ENCODE measurements at regions not wholly inside any gene's neighbourhood (a gene's known extent, or its start where the extent isn't known, plus 50 kb on each side); places are given as distances from the start of the nearest gene placed in this dataset.

- Mint-ChIP-seq H3K4me3 (no peak overlapping the region), H3K27ac (no peak overlapping the region), H3K4me1 (no peaks in the 10 kb centered on the region), H3K36me3 (no peaks in the 10 kb centered on the region), H3K27me3 (peaks cover 4% of the 10 kb centered on the region), H3K9me3 (no peaks in the 10 kb centered on the region)
- POLR2A ChIA-PET: no interaction called here
- ATAC-seq (ENCODE audit: low read depth): no peak
- no peak for DNase-seq
Observed at GRCh38 chr1:184247671-184248070, 139.2 kb upstream of the C1orf21 start.

- POLR2A ChIA-PET: no interaction called here
- H3K9me3 Mint-ChIP-seq: no peaks in the 10 kb centered on the region
- no peak overlapping the region for H3K27ac Mint-ChIP-seq
- H3K27me3 Mint-ChIP-seq: peaks cover 8% of the 10 kb centered on the region
- ATAC-seq (ENCODE audit: low read depth) (no peak), DNase-seq (no peak)
- no peaks in the 10 kb centered on the region for H3K36me3 Mint-ChIP-seq
- no peaks in the 10 kb centered on the region for H3K4me1 Mint-ChIP-seq
- H3K4me3 Mint-ChIP-seq: no peak overlapping the region
Observed at GRCh38 chr1:184253921-184254320, 132.9 kb upstream of the C1orf21 start.

- ATAC-seq (ENCODE audit: low read depth) (no peak), DNase-seq (no peak)
- H3K27me3 Mint-ChIP-seq: peaks cover 5% of the 10 kb centered on the region
- H3K27ac Mint-ChIP-seq: no peak overlapping the region
- no peaks in the 10 kb centered on the region for H3K36me3 Mint-ChIP-seq
- POLR2A ChIA-PET: no interaction called here
- no peaks in the 10 kb centered on the region for H3K9me3 Mint-ChIP-seq
- H3K4me1 Mint-ChIP-seq: no peaks in the 10 kb centered on the region
- H3K4me3 Mint-ChIP-seq: no peak overlapping the region
Observed at GRCh38 chr1:184254849-184255248, 132.0 kb upstream of the C1orf21 start.

- DNase-seq (no peak), ATAC-seq (ENCODE audit: low read depth) (no peak)
- Mint-ChIP-seq H3K27ac (no peak overlapping the region), H3K9me3 (no peaks in the 10 kb centered on the region), H3K27me3 (peaks cover 5% of the 10 kb centered on the region), H3K4me1 (no peaks in the 10 kb centered on the region), H3K36me3 (no peaks in the 10 kb centered on the region), H3K4me3 (no peak overlapping the region)
- POLR2A ChIA-PET: no interaction called here
Observed at GRCh38 chr1:184255560-184255959, 131.3 kb upstream of the C1orf21 start.

- Mint-ChIP-seq H3K27me3 (peaks cover 5% of the 10 kb centered on the region), H3K36me3 (no peaks in the 10 kb centered on the region), H3K9me3 (no peaks in the 10 kb centered on the region), H3K4me1 (no peaks in the 10 kb centered on the region), H3K4me3 (no peak overlapping the region), H3K27ac (no peak overlapping the region)
- POLR2A ChIA-PET: no interaction called here
- no peak for DNase-seq
- ATAC-seq (ENCODE audit: low read depth): no peak
Observed at GRCh38 chr1:184257873-184258272, 129.0 kb upstream of the C1orf21 start.

GRCh38 chr1:184258525-184258924 is 128.3 kb upstream of the C1orf21 start:
- H3K9me3 Mint-ChIP-seq: no peaks in the 10 kb centered on the region
- no peak overlapping the region for H3K4me3 Mint-ChIP-seq
- H3K27ac Mint-ChIP-seq: no peak overlapping the region
- ATAC-seq (ENCODE audit: low read depth): no peak
- H3K27me3 Mint-ChIP-seq: peaks cover 5% of the 10 kb centered on the region
- no peaks in the 10 kb centered on the region for H3K4me1 Mint-ChIP-seq
- H3K36me3 Mint-ChIP-seq: no peaks in the 10 kb centered on the region
- DNase-seq: no peak
- POLR2A ChIA-PET: no interaction called here

GRCh38 chr1:184260382-184260781 is 126.4 kb upstream of the C1orf21 start:
- H3K27me3 Mint-ChIP-seq: peaks cover 5% of the 10 kb centered on the region

GRCh38 chr1:184262109-184262508 is 124.7 kb upstream of the C1orf21 start:
- H3K9me3 Mint-ChIP-seq: no peaks in the 10 kb centered on the region
- no peaks in the 10 kb centered on the region for H3K36me3 Mint-ChIP-seq
- DNase-seq (no peak), ATAC-seq (ENCODE audit: low read depth) (no peak)
- H3K4me1 Mint-ChIP-seq: no peaks in the 10 kb centered on the region
- H3K27ac Mint-ChIP-seq: no peak overlapping the region
- POLR2A ChIA-PET: no interaction called here
- no peak overlapping the region for H3K4me3 Mint-ChIP-seq
- H3K27me3 Mint-ChIP-seq: peaks cover 1% of the 10 kb centered on the region

More at GRCh38 chr1:184260382-184260781, 126.4 kb upstream of the C1orf21 start:
- Mint-ChIP-seq H3K4me1 (no peaks in the 10 kb centered on the region), H3K4me3 (no peak overlapping the region), H3K36me3 (no peaks in the 10 kb centered on the region), H3K27ac (no peak overlapping the region), H3K9me3 (no peaks in the 10 kb centered on the region)
- ATAC-seq (ENCODE audit: low read depth): no peak
- POLR2A ChIA-PET: no interaction called here
- no peak for DNase-seq

- Mint-ChIP-seq H3K4me1 (no peaks in the 10 kb centered on the region), H3K36me3 (no peaks in the 10 kb centered on the region), H3K27ac (no peak overlapping the region), H3K4me3 (no peak overlapping the region), H3K27me3 (peaks cover 1% of the 10 kb centered on the region), H3K9me3 (no peaks in the 10 kb centered on the region)
- no peak for DNase-seq
- no peak for ATAC-seq (ENCODE audit: low read depth)
- POLR2A ChIA-PET: no interaction called here
Observed at GRCh38 chr1:184267747-184268146, 119.1 kb upstream of the C1orf21 start.

GRCh38 chr1:184270556-184270955 is 116.3 kb upstream of the C1orf21 start:
- no peaks in the 10 kb centered on the region for H3K27me3 Mint-ChIP-seq
- no peak for ATAC-seq (ENCODE audit: low read depth)
- H3K4me3 Mint-ChIP-seq: no peak overlapping the region
- DNase-seq: no peak
- no peaks in the 10 kb centered on the region for H3K4me1 Mint-ChIP-seq
- H3K9me3 Mint-ChIP-seq: no peaks in the 10 kb centered on the region
- POLR2A ChIA-PET: no interaction called here
- no peak overlapping the region for H3K27ac Mint-ChIP-seq
- no peaks in the 10 kb centered on the region for H3K36me3 Mint-ChIP-seq

GRCh38 chr1:184272175-184272866 is 114.5 kb upstream of the C1orf21 start:
- no peak for DNase-seq
- Mint-ChIP-seq H3K27ac (no peak overlapping the region), H3K36me3 (no peaks in the 10 kb centered on the region), H3K4me1 (no peaks in the 10 kb centered on the region), H3K9me3 (no peaks in the 10 kb centered on the region), H3K27me3 (peaks cover 2% of the 10 kb centered on the region), H3K4me3 (no peak overlapping the region)
- ATAC-seq (ENCODE audit: low read depth): no peak
- POLR2A ChIA-PET: no interaction called here

GRCh38 chr1:184276416-184276815 is 110.4 kb upstream of the C1orf21 start:
- no peak overlapping the region for H3K27ac Mint-ChIP-seq
- no peak overlapping the region for H3K4me3 Mint-ChIP-seq
- POLR2A ChIA-PET: no interaction called here
- H3K27me3 Mint-ChIP-seq: peaks cover 2% of the 10 kb centered on the region
- DNase-seq: no peak
- H3K4me1 Mint-ChIP-seq: no peaks in the 10 kb centered on the region
- ATAC-seq (ENCODE audit: low read depth): no peak
- H3K9me3 Mint-ChIP-seq: no peaks in the 10 kb centered on the region
- H3K36me3 Mint-ChIP-seq: no peaks in the 10 kb centered on the region

GRCh38 chr1:184279911-184280458 is 106.8 kb upstream of the C1orf21 start:
- H3K36me3 Mint-ChIP-seq: no peaks in the 10 kb centered on the region
- H3K9me3 Mint-ChIP-seq: no peaks in the 10 kb centered on the region
- no peak for ATAC-seq (ENCODE audit: low read depth)
- POLR2A ChIA-PET: no interaction called here
- no peak overlapping the region for H3K4me3 Mint-ChIP-seq
- H3K27me3 Mint-ChIP-seq: peaks cover 2% of the 10 kb centered on the region
- no peak for DNase-seq
- H3K4me1 Mint-ChIP-seq: no peaks in the 10 kb centered on the region
- H3K27ac Mint-ChIP-seq: no peak overlapping the region

GRCh38 chr1:184283999-184284398 is 102.8 kb upstream of the C1orf21 start:
- H3K4me1 Mint-ChIP-seq: no peaks in the 10 kb centered on the region
- POLR2A ChIA-PET: no interaction called here
- no peak for ATAC-seq (ENCODE audit: low read depth)
- peaks cover 1% of the 10 kb centered on the region for H3K9me3 Mint-ChIP-seq
- H3K4me3 Mint-ChIP-seq: no peak overlapping the region
- H3K27ac Mint-ChIP-seq: no peak overlapping the region
- H3K36me3 Mint-ChIP-seq: no peaks in the 10 kb centered on the region
- H3K27me3 Mint-ChIP-seq: no peaks in the 10 kb centered on the region
- no peak for DNase-seq

Measured in activated naive CD8-positive, alpha-beta T cell treated with anti-CD3 and anti-CD28 coated beads, Interleukin-2, amount 10 ng/mL, durations not matched to agents 7 days and 5 days (primary cell).